Body of pancreas (tissue), 4 donors: ENCODE measurements at regions not wholly inside any gene's neighbourhood (a gene's known extent, or its start where the extent isn't known, plus 50 kb on each side); places are given as distances from the start of the nearest gene placed in this dataset.

Experiments
- CTCF ChIP-seq, 7 experiments: fragments of 450-650 bp in 4 of 7; fragments of 200-600 bp in 3 of 7; sonication (generic) in 3 of 7; IDR thresholded peaks; one replicate each; pipeline ENCODE4 v1.5.1; 2016 to 2019; ENCODE audit warnings: antibody characterized with exemption in 7 of 7
- POLR2A ChIP-seq, 3 donors: fragments of 450-650 bp; IDR thresholded peaks; one replicate each; pipeline ENCODE4 v1.6.1; 2016; ENCODE audit warnings: antibody characterized with exemption in 3 of 3, mild to moderate bottlenecking in 2 of 3

GRCh38 chr9:108759835-108760234, 96.0 kb downstream of the ACTL7B start:
- TF ChIP-seq CTCF (IDR thresholded peaks at IDR 0.05): no peak
- no peak for TF ChIP-seq POLR2A (IDR thresholded peaks at IDR 0.05)
